ENCODE measurements at regions not wholly inside any gene's neighbourhood (a gene's known extent, or its start where the extent isn't known, plus 50 kb on each side); places are given as distances from the start of the nearest gene placed in this dataset.

DNA sequence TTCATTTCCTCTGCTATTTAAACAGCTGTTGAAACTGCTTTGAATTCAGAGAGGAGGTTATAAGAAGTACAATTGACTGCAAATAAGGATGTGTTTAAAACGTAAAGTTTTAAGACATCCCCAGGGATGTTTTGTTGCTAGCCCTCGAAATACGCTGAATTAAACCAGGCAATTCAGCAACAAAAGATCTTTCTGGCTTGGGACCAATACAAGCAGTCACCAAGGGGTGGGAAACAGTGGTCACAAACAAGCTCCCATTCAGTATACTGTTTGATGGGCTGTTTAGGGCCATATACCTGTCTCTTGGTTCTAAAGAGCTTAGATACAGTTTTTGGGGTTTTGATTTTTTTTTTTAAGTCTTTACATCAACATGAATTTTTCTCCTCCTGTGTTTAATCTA is 446.3 kb upstream of the POT1 start:
- H3K27ac ChIP-seq (ENCODE audit: low read depth, low read length) = no peak overlapping the region
- H3K9me2 ChIP-seq (replicated peaks; ENCODE audit: control insufficient read depth, low read length) = no peaks in the 10 kb centered on the region
- H3K4me1 ChIP-seq (ENCODE audit: control insufficient read depth, low read length) = no peaks in the 10 kb centered on the region
- H3K4me2 ChIP-seq (ENCODE audit: low read length) = no peak overlapping the region
- H3K27me3 ChIP-seq (ENCODE audit: control insufficient read depth, low read length) = no peaks in the 10 kb centered on the region
- no peaks in the 10 kb centered on the region for H3F3A ChIP-seq (ENCODE audit: control insufficient read depth, insufficient read depth)
- no peaks in the 10 kb centered on the region for H3K79me2 ChIP-seq (ENCODE audit: control insufficient read depth, low read length)
- no peaks in the 10 kb centered on the region for H4K20me1 ChIP-seq (ENCODE audit: control insufficient read depth, insufficient read depth, low read depth, low read length)
- no peak overlapping the region for H3K4me3 ChIP-seq (ENCODE audit: low read length)
- no peaks in the 10 kb centered on the region for H3K9me3 ChIP-seq (ENCODE audit: control insufficient read depth, insufficient read depth, low read length)
- TF ChIP-seq EZH2phosphoT487 (IDR thresholded peaks at IDR 0.05; ENCODE audit: borderline replicate concordance, low read length) = no peak
- TF ChIP-seq, protein P1, sequence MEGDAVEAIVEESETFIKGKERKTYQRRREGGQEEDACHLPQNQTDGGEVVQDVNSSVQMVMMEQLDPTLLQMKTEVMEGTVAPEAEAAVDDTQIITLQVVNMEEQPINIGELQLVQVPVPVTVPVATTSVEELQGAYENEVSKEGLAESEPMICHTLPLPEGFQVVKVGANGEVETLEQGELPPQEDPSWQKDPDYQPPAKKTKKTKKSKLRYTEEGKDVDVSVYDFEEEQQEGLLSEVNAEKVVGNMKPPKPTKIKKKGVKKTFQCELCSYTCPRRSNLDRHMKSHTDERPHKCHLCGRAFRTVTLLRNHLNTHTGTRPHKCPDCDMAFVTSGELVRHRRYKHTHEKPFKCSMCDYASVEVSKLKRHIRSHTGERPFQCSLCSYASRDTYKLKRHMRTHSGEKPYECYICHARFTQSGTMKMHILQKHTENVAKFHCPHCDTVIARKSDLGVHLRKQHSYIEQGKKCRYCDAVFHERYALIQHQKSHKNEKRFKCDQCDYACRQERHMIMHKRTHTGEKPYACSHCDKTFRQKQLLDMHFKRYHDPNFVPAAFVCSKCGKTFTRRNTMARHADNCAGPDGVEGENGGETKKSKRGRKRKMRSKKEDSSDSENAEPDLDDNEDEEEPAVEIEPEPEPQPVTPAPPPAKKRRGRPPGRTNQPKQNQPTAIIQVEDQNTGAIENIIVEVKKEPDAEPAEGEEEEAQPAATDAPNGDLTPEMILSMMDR (IDR thresholded peaks at IDR 0.05; ENCODE audit: low read depth, low read length, poor library complexity, severe bottlenecking) = no peak
- H3K36me3 ChIP-seq (ENCODE audit: control insufficient read depth, low read length) = no peaks in the 10 kb centered on the region

DNA sequence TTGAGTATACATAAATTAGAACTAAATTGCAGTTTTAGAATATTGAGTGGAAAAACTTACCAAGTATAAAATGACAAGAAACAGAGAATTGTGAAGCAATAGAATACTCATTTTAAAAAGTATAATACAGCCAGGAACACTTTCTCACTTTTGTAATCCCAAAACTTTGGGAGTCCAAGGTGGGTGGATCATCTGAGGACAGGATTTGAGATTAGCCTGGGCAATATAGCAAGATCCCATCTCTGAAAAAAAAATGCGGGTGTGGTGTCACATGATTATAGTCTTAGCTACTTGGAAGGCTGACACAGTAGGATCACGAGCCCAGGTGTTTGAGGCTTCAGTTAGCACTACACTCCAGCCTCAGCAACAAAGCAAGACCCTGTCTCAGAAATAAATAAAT is 440.9 kb upstream of the POT1 start:
- Histone ChIP-seq H3K79me2 (ENCODE audit: control insufficient read depth, low read length) (no peaks in the 10 kb centered on the region), H3K4me3 (ENCODE audit: low read length) (no peak overlapping the region), H3K9me3 (ENCODE audit: control insufficient read depth, insufficient read depth, low read length) (no peaks in the 10 kb centered on the region), H3F3A (ENCODE audit: control insufficient read depth, insufficient read depth) (no peaks in the 10 kb centered on the region), H3K9me2 (replicated peaks; ENCODE audit: control insufficient read depth, low read length) (no peaks in the 10 kb centered on the region), H3K27ac (ENCODE audit: low read depth, low read length) (no peak overlapping the region), H4K20me1 (ENCODE audit: control insufficient read depth, insufficient read depth, low read depth, low read length) (no peaks in the 10 kb centered on the region), H3K4me2 (ENCODE audit: low read length) (no peak overlapping the region), H3K4me1 (ENCODE audit: control insufficient read depth, low read length) (no peaks in the 10 kb centered on the region), H3K27me3 (ENCODE audit: control insufficient read depth, low read length) (no peaks in the 10 kb centered on the region), H3K36me3 (ENCODE audit: control insufficient read depth, low read length) (no peaks in the 10 kb centered on the region)
- TF ChIP-seq, protein P1 (IDR thresholded peaks at IDR 0.05; ENCODE audit: low read depth, low read length, poor library complexity, severe bottlenecking) = no peak
- TF ChIP-seq EZH2phosphoT487 (IDR thresholded peaks at IDR 0.05; ENCODE audit: borderline replicate concordance, low read length) = no peak

DNA sequence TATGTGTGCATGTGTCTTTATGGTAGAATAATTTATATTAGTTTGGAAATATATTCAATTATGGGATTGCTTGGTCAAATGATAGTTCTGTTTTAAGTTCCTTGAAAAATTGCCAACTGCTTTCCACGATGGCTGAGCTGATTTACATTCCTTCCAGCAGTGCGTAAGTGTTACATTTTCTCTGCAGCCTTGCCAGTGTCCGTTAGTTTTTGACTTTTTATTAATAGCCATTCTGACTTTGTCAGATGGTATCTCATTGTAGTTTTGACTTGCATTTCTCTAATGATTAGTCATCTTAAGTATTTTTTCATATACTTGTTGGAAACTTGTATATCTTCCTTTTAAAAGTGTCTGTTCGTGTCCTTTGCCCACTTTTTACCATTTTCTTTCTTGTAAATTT is 434.2 kb upstream of the POT1 start:
- Histone ChIP-seq H3K27ac (ENCODE audit: low read depth, low read length) (no peak overlapping the region), H3K4me3 (ENCODE audit: low read length) (no peak overlapping the region), H3K79me2 (ENCODE audit: control insufficient read depth, low read length) (no peaks in the 10 kb centered on the region), H3K9me2 (replicated peaks; ENCODE audit: control insufficient read depth, low read length) (no peaks in the 10 kb centered on the region), H3K27me3 (ENCODE audit: control insufficient read depth, low read length) (no peaks in the 10 kb centered on the region), H3K9me3 (ENCODE audit: control insufficient read depth, insufficient read depth, low read length) (no peaks in the 10 kb centered on the region), H3K4me2 (ENCODE audit: low read length) (no peak overlapping the region), H3K4me1 (ENCODE audit: control insufficient read depth, low read length) (no peaks in the 10 kb centered on the region), H3K36me3 (ENCODE audit: control insufficient read depth, low read length) (no peaks in the 10 kb centered on the region), H3F3A (ENCODE audit: control insufficient read depth, insufficient read depth) (no peaks in the 10 kb centered on the region), H4K20me1 (ENCODE audit: control insufficient read depth, insufficient read depth, low read depth, low read length) (no peaks in the 10 kb centered on the region)
- TF ChIP-seq EZH2phosphoT487 (IDR thresholded peaks at IDR 0.05; ENCODE audit: borderline replicate concordance, low read length) = no peak
- TF ChIP-seq, protein P1 (IDR thresholded peaks at IDR 0.05; ENCODE audit: low read depth, low read length, poor library complexity, severe bottlenecking) = no peak

Data from DOHH2 (cell line).